Prostate gland (tissue), 2 donors: ENCODE measurements at regions not wholly inside any gene's neighbourhood (a gene's known extent, or its start where the extent isn't known, plus 50 kb on each side); places are given as distances from the start of the nearest gene placed in this dataset.

ENCODE experiments used
- POLR2A ChIP-seq: fragments of 450-650 bp; IDR thresholded peaks from one replicate; pipeline ENCODE4 v1.6.1; 2016; ENCODE audit warnings: antibody characterized with exemption, mild to moderate bottlenecking
- TF ChIP-seq, protein P1 (sequence below), 4 experiments: fragments of 200-600 bp in 2 of 4; fragments of 450-650 bp in 2 of 4; sonication (generic) in 2 of 4; IDR thresholded peaks; 1 replicate in 3 of 4; 2 replicates in 1 of 4; pipeline ENCODE4 v1.5.1; 2016 to 2019; ENCODE audit warnings: antibody characterized with exemption in 4 of 4, mild to moderate bottlenecking in 2 of 4, moderate library complexity in 2 of 4

DNA sequence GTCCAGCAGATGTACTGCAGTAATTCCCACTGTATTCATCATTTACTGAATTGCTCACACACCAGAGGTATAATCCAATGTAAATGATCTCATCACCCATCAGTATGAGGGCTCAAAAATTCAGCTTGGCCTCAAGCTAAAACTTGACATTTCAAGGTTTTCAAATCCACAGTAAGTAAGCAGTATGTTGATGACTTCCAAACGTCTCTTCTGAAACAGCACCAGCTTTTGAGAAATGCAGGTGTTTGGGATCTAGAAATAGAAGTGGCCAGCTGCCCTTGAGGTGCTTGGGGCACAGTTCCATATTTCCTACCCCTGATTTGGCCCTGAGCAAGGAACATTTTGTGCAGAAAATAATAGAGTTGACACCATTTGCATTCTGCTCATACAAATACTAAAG lies 388.0 kb upstream of the TUSC1 start:
- TF ChIP-seq, protein P1, sequence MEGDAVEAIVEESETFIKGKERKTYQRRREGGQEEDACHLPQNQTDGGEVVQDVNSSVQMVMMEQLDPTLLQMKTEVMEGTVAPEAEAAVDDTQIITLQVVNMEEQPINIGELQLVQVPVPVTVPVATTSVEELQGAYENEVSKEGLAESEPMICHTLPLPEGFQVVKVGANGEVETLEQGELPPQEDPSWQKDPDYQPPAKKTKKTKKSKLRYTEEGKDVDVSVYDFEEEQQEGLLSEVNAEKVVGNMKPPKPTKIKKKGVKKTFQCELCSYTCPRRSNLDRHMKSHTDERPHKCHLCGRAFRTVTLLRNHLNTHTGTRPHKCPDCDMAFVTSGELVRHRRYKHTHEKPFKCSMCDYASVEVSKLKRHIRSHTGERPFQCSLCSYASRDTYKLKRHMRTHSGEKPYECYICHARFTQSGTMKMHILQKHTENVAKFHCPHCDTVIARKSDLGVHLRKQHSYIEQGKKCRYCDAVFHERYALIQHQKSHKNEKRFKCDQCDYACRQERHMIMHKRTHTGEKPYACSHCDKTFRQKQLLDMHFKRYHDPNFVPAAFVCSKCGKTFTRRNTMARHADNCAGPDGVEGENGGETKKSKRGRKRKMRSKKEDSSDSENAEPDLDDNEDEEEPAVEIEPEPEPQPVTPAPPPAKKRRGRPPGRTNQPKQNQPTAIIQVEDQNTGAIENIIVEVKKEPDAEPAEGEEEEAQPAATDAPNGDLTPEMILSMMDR (IDR thresholded peaks at IDR 0.05): no peak
- TF ChIP-seq POLR2A: no peak
